ENCODE measurements at regions not wholly inside any gene's neighbourhood (a gene's known extent, or its start where the extent isn't known, plus 50 kb on each side); places are given as distances from the start of the nearest gene placed in this dataset.

- ChIA-PET CTCF (no interaction called here), POLR2A (no interaction called here)
- peaks cover 0 to 50% of the 10 kb centered on the region in 2 experiments; a peak in 1 of 4 replicates for H3K4me1 ChIP-seq (ENCODE audit: control insufficient read depth in 1 of 2, insufficient read depth in 2 of 2, low read depth in 1 of 2, low read length in 1 of 2)
- no peaks in the 10 kb centered on the region for H3K27me3 ChIP-seq (ENCODE audit: insufficient read depth)
- no peak overlapping the region for H3K4me3 ChIP-seq (ENCODE audit: low read depth in 2 of 2, low read length in 1 of 2)
- WGBS (ENCODE audit: low lambda C conversion rate), result 79% methylated on average over 25 of the region's 28 CpGs
- H3K9me3 ChIP-seq, result no peaks in the 10 kb centered on the region
- no peaks in the 10 kb centered on the region for H4K20me1 ChIP-seq (ENCODE audit: insufficient read depth)
- no peaks in the 10 kb centered on the region for H3K79me2 ChIP-seq (ENCODE audit: insufficient read depth)
- no peak overlapping the region for H3K27ac ChIP-seq (ENCODE audit: low read depth in 2 of 2, low read length in 1 of 2)
- H3F3A ChIP-seq (replicated peaks; ENCODE audit: insufficient read depth), result no peaks in the 10 kb centered on the region
- TF ChIP-seq EZH2phosphoT487 (IDR thresholded peaks at IDR 0.05; ENCODE audit: borderline replicate concordance, low read depth), result no peak
- TF ChIP-seq SMC3 (IDR thresholded peaks at IDR 0.05; ENCODE audit: low read depth, low read length), result no peak
- no peak for TF ChIP-seq JUND (IDR thresholded peaks at IDR 0.05)
- TF ChIP-seq, protein P1, sequence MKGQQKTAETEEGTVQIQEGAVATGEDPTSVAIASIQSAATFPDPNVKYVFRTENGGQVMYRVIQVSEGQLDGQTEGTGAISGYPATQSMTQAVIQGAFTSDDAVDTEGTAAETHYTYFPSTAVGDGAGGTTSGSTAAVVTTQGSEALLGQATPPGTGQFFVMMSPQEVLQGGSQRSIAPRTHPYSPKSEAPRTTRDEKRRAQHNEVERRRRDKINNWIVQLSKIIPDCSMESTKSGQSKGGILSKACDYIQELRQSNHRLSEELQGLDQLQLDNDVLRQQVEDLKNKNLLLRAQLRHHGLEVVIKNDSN (IDR thresholded peaks at IDR 0.05; ENCODE audit: borderline replicate concordance, low read depth), result no peak
- no peak for TF ChIP-seq GABPA (IDR thresholded peaks at IDR 0.05; ENCODE audit: low read depth)
- no peak for TF ChIP-seq CHD2 (IDR thresholded peaks at IDR 0.05; ENCODE audit: low read length, partially characterized antibody)
- H3K9ac ChIP-seq, result no peak overlapping the region
- no peak overlapping the region for H2AFZ ChIP-seq (ENCODE audit: low read depth)
- H3K36me3 ChIP-seq (replicated peaks in 1 of 2; ENCODE audit: control insufficient read depth in 1 of 2, insufficient read depth in 2 of 2, low read length in 1 of 2), result no peaks in the 10 kb centered on the region
- no peak overlapping the region for H3K4me2 ChIP-seq
- no peaks in the 10 kb centered on the region for H3K9me2 ChIP-seq
- no peak for DNase-seq
Observed at GRCh38 chr21:43358940-43359822, 67.8 kb downstream of the SIK1 start.

- H3K9ac ChIP-seq, result no peak overlapping the region
- WGBS (ENCODE audit: low lambda C conversion rate), result 78% methylated on average over 24 of the region's 24 CpGs
- H3K27me3 ChIP-seq (ENCODE audit: insufficient read depth), result no peaks in the 10 kb centered on the region
- CTCF ChIA-PET, result interaction anchor here (0.7 kb wide), 1 partner anchor 10 kb away, joined by 3 read pairs; no protein-coding TSS in a partner anchor
- no peaks in the 10 kb centered on the region for H3F3A ChIP-seq (replicated peaks; ENCODE audit: insufficient read depth)
- H4K20me1 ChIP-seq (ENCODE audit: insufficient read depth), result no peaks in the 10 kb centered on the region
- H3K27ac ChIP-seq (ENCODE audit: low read depth in 2 of 2, low read length in 1 of 2), result no peak overlapping the region; a peak in 1 of 4 replicates
- no peak overlapping the region for H3K4me3 ChIP-seq (ENCODE audit: low read depth in 2 of 2, low read length in 1 of 2)
- H3K79me2 ChIP-seq (ENCODE audit: insufficient read depth), result no peaks in the 10 kb centered on the region
- POLR2A ChIA-PET, result no interaction called here
- H2AFZ ChIP-seq (ENCODE audit: low read depth), result no peak overlapping the region
- H3K4me1 ChIP-seq (ENCODE audit: control insufficient read depth in 1 of 2, insufficient read depth in 2 of 2, low read depth in 1 of 2, low read length in 1 of 2), result peaks cover 0 to 48% of the 10 kb centered on the region in 2 experiments; a peak in 1 of 4 replicates
- no peak overlapping the region for H3K4me2 ChIP-seq
- H3K36me3 ChIP-seq (replicated peaks in 1 of 2; ENCODE audit: control insufficient read depth in 1 of 2, insufficient read depth in 2 of 2, low read length in 1 of 2), result no peaks in the 10 kb centered on the region
- H3K9me2 ChIP-seq, result no peaks in the 10 kb centered on the region
- no peak for DNase-seq
- no peaks in the 10 kb centered on the region for H3K9me3 ChIP-seq
- TF ChIP-seq NFIC (IDR thresholded peaks at IDR 0.05; ENCODE audit: borderline replicate concordance) (no peak), RAD21 (IDR thresholded peaks at IDR 0.05; ENCODE audit: low read length) (no peak), FOSL2 (IDR thresholded peaks at IDR 0.05; ENCODE audit: borderline replicate concordance, low read depth) (no peak), YY1 (IDR thresholded peaks at IDR 0.05; ENCODE audit: low read depth) (no peak), PBX3 (IDR thresholded peaks at IDR 0.05) (no peak), RXRA (IDR thresholded peaks at IDR 0.05; ENCODE audit: borderline replicate concordance, low read depth) (no peak), CHD2 (IDR thresholded peaks at IDR 0.05; ENCODE audit: low read length, partially characterized antibody) (no peak), EZH2phosphoT487 (IDR thresholded peaks at IDR 0.05; ENCODE audit: borderline replicate concordance, low read depth) (no peak), EP300 (IDR thresholded peaks at IDR 0.05; ENCODE audit: borderline replicate concordance in 1 of 2, low read depth in 1 of 2, low read length in 1 of 2) (no peak), TAF1 (IDR thresholded peaks at IDR 0.05; ENCODE audit: borderline replicate concordance, low read depth, low read length) (no peak), TCF12 (IDR thresholded peaks at IDR 0.05) (no peak)
- TF ChIP-seq, protein P2, sequence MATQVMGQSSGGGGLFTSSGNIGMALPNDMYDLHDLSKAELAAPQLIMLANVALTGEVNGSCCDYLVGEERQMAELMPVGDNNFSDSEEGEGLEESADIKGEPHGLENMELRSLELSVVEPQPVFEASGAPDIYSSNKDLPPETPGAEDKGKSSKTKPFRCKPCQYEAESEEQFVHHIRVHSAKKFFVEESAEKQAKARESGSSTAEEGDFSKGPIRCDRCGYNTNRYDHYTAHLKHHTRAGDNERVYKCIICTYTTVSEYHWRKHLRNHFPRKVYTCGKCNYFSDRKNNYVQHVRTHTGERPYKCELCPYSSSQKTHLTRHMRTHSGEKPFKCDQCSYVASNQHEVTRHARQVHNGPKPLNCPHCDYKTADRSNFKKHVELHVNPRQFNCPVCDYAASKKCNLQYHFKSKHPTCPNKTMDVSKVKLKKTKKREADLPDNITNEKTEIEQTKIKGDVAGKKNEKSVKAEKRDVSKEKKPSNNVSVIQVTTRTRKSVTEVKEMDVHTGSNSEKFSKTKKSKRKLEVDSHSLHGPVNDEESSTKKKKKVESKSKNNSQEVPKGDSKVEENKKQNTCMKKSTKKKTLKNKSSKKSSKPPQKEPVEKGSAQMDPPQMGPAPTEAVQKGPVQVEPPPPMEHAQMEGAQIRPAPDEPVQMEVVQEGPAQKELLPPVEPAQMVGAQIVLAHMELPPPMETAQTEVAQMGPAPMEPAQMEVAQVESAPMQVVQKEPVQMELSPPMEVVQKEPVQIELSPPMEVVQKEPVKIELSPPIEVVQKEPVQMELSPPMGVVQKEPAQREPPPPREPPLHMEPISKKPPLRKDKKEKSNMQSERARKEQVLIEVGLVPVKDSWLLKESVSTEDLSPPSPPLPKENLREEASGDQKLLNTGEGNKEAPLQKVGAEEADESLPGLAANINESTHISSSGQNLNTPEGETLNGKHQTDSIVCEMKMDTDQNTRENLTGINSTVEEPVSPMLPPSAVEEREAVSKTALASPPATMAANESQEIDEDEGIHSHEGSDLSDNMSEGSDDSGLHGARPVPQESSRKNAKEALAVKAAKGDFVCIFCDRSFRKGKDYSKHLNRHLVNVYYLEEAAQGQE (IDR thresholded peaks at IDR 0.05; ENCODE audit: low read depth, low read length), result no peak
- TF ChIP-seq, protein P3, sequence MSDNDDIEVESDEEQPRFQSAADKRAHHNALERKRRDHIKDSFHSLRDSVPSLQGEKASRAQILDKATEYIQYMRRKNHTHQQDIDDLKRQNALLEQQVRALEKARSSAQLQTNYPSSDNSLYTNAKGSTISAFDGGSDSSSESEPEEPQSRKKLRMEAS (IDR thresholded peaks at IDR 0.05; ENCODE audit: low read depth), result no peak
- TF ChIP-seq, protein P4, sequence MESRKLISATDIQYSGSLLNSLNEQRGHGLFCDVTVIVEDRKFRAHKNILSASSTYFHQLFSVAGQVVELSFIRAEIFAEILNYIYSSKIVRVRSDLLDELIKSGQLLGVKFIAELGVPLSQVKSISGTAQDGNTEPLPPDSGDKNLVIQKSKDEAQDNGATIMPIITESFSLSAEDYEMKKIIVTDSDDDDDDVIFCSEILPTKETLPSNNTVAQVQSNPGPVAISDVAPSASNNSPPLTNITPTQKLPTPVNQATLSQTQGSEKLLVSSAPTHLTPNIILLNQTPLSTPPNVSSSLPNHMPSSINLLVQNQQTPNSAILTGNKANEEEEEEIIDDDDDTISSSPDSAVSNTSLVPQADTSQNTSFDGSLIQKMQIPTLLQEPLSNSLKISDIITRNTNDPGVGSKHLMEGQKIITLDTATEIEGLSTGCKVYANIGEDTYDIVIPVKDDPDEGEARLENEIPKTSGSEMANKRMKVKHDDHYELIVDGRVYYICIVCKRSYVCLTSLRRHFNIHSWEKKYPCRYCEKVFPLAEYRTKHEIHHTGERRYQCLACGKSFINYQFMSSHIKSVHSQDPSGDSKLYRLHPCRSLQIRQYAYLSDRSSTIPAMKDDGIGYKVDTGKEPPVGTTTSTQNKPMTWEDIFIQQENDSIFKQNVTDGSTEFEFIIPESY (IDR thresholded peaks at IDR 0.05; ENCODE audit: borderline replicate concordance, low read depth), result no peak
Observed at GRCh38 chr21:43357715-43358430, 69.1 kb downstream of the SIK1 start.

All from SK-N-SH (cell line).